Lower lobe of right lung (tissue), 2 donors: ENCODE measurements at regions not wholly inside any gene's neighbourhood (a gene's known extent, or its start where the extent isn't known, plus 50 kb on each side); places are given as distances from the start of the nearest gene placed in this dataset.

Experiments
- ATAC-seq, 2 donors: fragments of 200-7000 bp; cut with Tn5 transposase; one replicate each; pipeline ENCODE4 v1.9.1; 2020 to 2022; ENCODE audit warnings: mild to moderate bottlenecking in 2 of 2, moderate library complexity in 2 of 2
- DNase-seq: peaks from one replicate; pipeline ENCODE4 v3.0.0-alpha.2; 2020
- H3K27ac ChIP-seq: fragments of 200-600 bp; one replicate; pipeline ENCODE4 v1.8.0; 2022
- H3K27me3 ChIP-seq: fragments of 200-600 bp; one replicate; pipeline ENCODE4 v1.8.0; 2022; ENCODE audit warnings: low read depth
- H3K36me3 ChIP-seq: fragments of 200-600 bp; one replicate; pipeline ENCODE4 v1.8.0; 2022; ENCODE audit warnings: mild to moderate bottlenecking
- H3K4me1 ChIP-seq: fragments of 200-600 bp; one replicate; pipeline ENCODE4 v1.8.0; 2022
- H3K4me3 ChIP-seq: fragments of 200-600 bp; one replicate; pipeline ENCODE4 v1.8.0; 2022; ENCODE audit warnings: mild to moderate bottlenecking
- H3K9me3 ChIP-seq: fragments of 200-600 bp; one replicate; pipeline ENCODE4 v1.8.0; 2022
- intact Hi-C: fragments of 100-400 bp; cut with DNase I; formaldehyde crosslinking; loops from one replicate; pipeline ENCODE4 v1.11.0; 2022
- TF ChIP-seq, protein P1 (sequence below): fragments of 200-600 bp; IDR thresholded peaks from one replicate; pipeline ENCODE4 v1.8.0; 2022; ENCODE audit warnings: antibody characterized with exemption, mild to moderate bottlenecking
- donor health status: DM: no; HTN: yes; CAD: no; lungs with severe emphysema.

DNA sequence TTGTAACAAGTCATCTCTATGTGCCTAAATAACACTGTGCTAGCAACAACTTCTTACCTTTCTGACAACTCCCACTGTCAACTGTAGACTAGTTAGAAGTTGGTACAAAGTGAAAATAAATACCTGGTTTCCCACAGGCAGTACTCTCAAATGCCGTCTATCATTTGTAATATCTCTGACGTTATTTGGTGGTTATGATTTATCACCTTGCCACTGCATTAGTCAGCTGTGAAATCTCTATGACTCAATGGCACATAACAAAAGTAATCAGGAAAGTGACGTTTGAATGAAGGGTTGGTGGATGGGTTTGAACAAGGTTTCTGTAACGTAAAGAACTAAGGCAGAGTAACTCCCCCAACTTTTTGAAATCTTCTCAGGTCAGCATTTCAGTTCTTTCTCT lies 592.3 kb downstream of the MAT2B start:
- Histone ChIP-seq H3K9me3 (no peaks in the 10 kb centered on the region), H3K4me3 (no peak overlapping the region), H3K36me3 (no peaks in the 10 kb centered on the region), H3K4me1 (no peaks in the 10 kb centered on the region), H3K27ac (no peak overlapping the region), H3K27me3 (no peaks in the 10 kb centered on the region)
- ATAC-seq (no peak), DNase-seq (no peak)
- TF ChIP-seq, protein P1, sequence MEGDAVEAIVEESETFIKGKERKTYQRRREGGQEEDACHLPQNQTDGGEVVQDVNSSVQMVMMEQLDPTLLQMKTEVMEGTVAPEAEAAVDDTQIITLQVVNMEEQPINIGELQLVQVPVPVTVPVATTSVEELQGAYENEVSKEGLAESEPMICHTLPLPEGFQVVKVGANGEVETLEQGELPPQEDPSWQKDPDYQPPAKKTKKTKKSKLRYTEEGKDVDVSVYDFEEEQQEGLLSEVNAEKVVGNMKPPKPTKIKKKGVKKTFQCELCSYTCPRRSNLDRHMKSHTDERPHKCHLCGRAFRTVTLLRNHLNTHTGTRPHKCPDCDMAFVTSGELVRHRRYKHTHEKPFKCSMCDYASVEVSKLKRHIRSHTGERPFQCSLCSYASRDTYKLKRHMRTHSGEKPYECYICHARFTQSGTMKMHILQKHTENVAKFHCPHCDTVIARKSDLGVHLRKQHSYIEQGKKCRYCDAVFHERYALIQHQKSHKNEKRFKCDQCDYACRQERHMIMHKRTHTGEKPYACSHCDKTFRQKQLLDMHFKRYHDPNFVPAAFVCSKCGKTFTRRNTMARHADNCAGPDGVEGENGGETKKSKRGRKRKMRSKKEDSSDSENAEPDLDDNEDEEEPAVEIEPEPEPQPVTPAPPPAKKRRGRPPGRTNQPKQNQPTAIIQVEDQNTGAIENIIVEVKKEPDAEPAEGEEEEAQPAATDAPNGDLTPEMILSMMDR, result no peak
- intact Hi-C loops, result no loop called here

DNA sequence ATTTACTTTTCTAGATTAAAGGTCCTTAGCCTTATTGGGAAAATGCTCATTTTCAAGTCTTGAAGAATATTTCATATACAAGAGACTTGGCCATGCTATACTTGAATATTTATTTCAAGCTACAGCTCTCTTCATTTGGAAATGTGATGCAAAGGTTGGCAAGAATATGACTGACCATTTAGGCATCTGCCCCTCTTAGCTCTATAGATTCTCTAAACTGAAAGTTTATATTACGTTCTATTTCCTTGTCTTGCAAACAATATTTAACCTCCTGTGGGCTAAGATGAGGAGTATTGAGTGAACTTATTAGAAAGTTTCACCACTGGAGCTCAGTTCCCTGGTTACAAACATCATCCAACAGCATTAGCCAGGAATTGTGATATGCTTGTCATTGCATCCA lies 593.1 kb downstream of the MAT2B start:
- no peaks in the 10 kb centered on the region for H3K9me3 ChIP-seq
- TF ChIP-seq, protein P1, result no peak
- H3K27ac ChIP-seq, result no peak overlapping the region
- H3K4me1 ChIP-seq, result no peaks in the 10 kb centered on the region
- no peaks in the 10 kb centered on the region for H3K36me3 ChIP-seq
- no peak overlapping the region for H3K4me3 ChIP-seq
- no peaks in the 10 kb centered on the region for H3K27me3 ChIP-seq
- ATAC-seq (no peak), DNase-seq (no peak)
- intact Hi-C loops, result no loop called here

GRCh38 chr5:164098979-164099378 lies 593.6 kb downstream of the MAT2B start:
- intact Hi-C loops, result no loop called here
- DNase-seq (no peak), ATAC-seq (no peak)
- TF ChIP-seq, protein P1, result no peak
- Histone ChIP-seq H3K27ac (no peak overlapping the region), H3K4me1 (no peaks in the 10 kb centered on the region), H3K36me3 (no peaks in the 10 kb centered on the region), H3K27me3 (no peaks in the 10 kb centered on the region), H3K4me3 (no peak overlapping the region), H3K9me3 (no peaks in the 10 kb centered on the region)

- DNase-seq, result no peak
- no peaks in the 10 kb centered on the region for H3K27me3 ChIP-seq
- no peak for ATAC-seq
- H3K27ac ChIP-seq, result no peak overlapping the region
- intact Hi-C loops, result no loop called here
- no peaks in the 10 kb centered on the region for H3K36me3 ChIP-seq
- no peaks in the 10 kb centered on the region for H3K4me1 ChIP-seq
- TF ChIP-seq, protein P1, result no peak
- no peaks in the 10 kb centered on the region for H3K9me3 ChIP-seq
- H3K4me3 ChIP-seq, result no peak overlapping the region
These were observed 610.0 kb downstream of the MAT2B start for GRCh38 chr5:164115420-164115819.

- H3K27ac ChIP-seq, result no peak overlapping the region
- no peaks in the 10 kb centered on the region for H3K27me3 ChIP-seq
- no peaks in the 10 kb centered on the region for H3K9me3 ChIP-seq
- intact Hi-C loops, result no loop called here
- TF ChIP-seq, protein P1, result no peak
- H3K4me1 ChIP-seq, result no peaks in the 10 kb centered on the region
- DNase-seq, result no peak
- ATAC-seq, result no peak
- no peaks in the 10 kb centered on the region for H3K36me3 ChIP-seq
- no peak overlapping the region for H3K4me3 ChIP-seq
These were observed 614.5 kb downstream of the MAT2B start for GRCh38 chr5:164119806-164120447.
